GM18498 (cell line): ENCODE measurements at regions not wholly inside any gene's neighbourhood (a gene's known extent, or its start where the extent isn't known, plus 50 kb on each side); places are given as distances from the start of the nearest gene placed in this dataset.

ENCODE experiments used
- ATAC-seq: cut with Tn5 transposase; IDR thresholded peaks from one replicate; pipeline ENCODE4 v1.9.1; 2021; ENCODE audit warnings: mild to moderate bottlenecking, moderate library complexity; ENCODE audit not compliant: unreplicated experiment

DNA sequence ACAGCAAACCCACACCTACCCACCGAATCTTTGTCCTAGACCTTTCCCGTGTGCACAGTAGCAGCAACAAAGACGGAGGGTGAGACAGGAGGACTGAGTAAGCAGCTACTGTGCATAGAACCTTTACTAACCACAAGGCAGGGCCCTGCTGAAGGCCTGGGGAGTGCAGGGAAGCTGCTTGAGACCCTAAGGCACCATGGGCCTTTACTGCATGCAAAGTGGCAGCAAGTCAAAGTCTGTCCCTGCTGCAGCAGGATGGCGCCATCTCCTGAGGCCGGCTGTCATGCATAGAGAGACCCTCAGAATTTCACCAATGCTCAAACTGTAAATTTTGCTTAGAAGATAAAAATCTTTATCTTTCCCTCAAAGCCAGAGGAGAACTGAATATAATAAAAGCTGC, 610.5 kb downstream of the ACTR3B start:
- no peak for ATAC-seq

DNA sequence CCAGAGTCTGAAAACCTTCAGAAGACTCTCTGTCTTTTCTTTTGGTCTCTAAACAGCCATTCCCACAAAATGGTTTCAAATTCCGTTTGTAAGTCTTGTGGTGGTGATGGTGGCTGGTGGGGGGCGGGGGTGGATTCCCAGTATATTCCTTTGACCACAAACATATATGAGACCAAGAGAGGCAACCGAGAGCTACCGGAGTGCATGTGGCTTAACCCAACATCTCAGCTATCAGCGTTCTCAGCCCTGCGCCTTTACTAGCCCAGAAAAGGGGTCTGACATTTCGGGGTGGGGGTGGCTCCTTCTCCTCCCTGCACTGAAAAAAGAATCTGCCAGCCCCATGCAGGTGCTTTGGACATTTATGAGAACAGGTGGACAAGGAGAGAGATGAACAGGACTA, 621.1 kb downstream of the ACTR3B start:
- ATAC-seq = no peak

DNA sequence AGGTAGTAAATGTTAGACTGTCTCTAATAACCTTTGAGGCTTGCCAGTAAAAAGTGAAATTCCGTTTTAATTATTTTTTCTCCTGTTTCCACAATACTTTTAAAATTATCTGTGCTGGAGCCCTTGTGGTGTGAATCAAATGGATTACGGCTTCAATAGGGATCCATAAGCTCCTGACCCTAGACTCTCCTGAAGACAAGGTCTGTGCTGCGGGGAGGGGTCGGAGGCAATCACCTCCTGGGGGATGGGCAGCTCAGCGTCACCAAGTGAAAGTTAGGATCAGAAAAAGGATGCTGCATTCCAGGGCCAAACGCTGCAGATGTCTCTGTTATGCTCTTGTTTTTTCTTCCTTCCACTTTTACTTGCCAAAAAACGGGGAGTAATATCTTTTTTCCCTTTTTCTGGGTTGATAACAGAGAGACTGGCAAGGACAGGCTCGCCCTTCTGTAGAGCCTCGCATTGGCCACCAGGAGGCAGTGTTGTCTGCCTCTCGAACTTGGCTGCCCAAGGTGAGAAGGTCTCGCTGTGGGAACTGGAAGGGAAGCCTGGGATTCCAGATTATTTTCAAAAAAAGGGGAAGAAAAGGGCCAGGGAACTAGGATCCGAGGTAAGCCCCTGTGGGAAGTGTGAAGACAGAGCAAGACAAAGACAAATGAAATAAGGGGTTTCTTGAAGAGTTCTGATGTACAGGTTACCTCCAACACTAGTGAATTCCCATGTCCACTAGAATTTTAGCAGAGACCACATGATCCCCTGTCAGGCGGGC, 621.9 kb downstream of the ACTR3B start:
- peak; percentile 68 for ATAC-seq

DNA sequence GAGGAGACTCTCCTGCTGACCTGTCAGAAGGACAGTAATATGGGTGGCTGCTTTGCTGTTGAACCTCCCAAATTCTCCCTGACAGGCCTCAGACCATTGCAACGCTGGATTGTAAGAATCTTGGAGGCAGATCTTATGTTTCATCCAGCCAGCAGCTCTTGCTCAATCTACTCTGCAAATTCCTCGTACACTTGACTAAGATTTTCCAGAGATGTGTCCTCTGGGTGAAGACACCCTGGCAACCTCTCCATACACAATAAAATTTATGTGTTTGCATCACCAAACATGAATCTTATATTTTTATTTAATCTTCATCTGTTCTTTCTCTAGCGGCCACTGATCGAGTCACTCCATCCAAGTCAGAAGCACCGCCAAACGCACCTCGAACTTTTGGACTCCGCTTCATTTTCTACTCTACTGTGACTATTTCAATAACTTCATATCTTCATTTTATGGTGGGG, 623.1 kb downstream of the ACTR3B start:
- ATAC-seq = no peak

DNA sequence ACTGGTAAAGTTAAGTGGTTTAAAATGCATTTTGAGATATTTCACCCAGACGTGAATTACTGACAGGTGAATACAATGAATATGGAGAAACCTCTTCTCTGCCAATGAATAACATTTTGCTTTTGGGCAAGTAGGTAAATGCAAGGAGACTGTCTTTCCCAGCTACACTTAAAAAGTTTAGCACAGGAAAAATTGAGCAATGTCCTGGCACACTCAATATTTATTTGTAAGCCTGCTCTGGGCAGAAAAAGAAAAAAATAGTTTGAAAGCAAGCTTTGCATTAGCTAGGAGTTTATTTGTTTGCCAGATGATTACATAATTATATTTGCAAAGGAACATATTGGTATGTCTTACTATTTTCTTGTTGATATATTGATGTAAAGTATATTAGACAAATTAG, 624.2 kb downstream of the ACTR3B start:
- ATAC-seq = no peak

DNA sequence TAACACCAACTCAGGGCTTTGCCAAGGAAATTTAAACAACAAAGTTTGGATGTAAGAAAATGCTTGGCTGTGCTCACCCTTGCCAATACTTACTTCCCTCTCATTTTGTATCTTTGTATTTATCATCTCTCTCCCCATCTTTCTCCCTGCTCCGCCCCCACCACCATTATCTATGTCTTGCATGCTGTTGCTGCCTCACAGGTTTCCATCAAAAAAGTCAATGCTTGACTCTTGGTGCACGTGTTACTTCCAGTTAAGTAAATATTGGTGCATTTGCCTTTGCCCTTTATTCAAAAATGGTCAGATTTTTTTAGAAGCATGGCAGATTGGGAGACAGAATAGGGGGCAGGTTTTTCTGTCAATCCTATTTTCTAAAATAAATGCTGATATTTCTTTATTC, 626.0 kb downstream of the ACTR3B start:
- no peak for ATAC-seq

DNA sequence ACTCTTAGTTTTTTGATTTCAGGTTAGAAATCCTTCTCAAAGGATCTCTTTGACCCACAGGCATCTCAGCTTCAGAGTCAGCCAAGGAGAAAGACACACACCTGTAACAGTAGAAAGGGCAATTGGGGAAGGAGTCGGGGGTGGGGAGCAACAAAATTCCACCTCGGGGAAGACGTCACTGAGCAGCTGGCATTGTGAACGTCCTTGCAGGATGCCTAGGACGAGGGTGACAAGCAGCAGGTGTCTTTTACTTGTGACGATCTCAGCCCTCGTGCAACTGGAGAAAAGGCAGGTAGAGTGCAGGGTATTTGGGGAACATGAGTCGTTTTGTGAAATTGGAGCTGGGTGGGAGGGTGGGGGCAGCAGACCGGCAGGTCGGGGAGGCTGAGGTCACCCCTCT, 627.0 kb downstream of the ACTR3B start:
- no peak for ATAC-seq

DNA sequence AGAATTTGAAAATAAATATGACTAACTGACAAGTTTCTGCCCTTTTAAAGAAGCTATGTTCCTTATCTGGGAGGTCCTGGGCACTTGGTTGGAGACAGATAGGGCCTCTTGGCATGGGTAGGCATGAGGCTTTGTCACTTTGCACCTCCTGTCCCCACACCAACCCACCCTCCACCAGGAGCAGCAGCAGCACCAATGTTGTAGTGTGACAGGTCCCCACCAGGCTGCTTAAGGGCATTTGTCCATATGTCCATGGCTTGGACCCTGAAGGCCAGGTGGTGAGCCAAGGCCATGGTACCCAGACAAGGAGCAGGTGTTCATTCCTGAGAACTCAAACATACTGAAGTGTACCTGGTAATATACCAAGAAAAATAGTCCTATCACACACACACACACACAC, 629.1 kb downstream of the ACTR3B start:
- no peak for ATAC-seq

DNA sequence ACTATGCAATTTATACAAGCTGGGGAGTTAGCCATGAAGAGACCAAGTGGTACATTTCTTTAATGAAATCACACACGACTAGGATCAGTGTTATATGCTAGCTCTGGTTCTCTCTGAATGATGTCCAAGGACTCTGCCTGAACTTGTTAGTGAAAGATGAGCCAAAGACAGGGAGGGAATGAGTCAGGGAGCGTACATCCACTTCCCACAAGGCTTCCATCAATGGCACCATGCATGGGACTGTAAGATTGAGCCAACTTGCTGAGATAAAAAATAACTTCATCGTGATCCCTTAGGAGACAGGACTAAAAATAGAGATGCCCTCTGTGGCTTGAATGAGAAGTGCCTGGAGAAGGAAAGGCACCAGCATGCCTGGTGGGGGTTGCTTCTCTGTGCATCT, 629.7 kb downstream of the ACTR3B start:
- ATAC-seq = no peak

DNA sequence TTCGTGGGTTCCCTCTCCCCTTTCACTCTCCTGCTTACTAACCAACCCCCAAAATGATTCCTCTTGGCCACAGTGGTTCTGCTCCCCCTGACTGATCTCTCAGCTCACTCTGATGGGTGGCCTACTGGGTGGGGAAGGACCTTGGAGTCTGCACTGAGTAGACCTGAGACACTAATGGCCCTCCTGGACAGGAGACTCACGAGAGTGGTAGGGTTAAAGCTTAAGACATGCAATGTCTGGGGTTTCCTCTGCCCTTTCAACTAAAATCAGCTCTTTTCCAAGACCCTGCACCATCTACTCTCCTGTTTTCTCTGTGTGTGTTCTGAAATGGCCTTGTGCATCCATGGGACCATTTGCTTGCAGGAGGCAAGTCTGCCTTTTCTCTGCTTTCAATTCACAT, 631.4 kb downstream of the ACTR3B start:
- ATAC-seq = no peak

DNA sequence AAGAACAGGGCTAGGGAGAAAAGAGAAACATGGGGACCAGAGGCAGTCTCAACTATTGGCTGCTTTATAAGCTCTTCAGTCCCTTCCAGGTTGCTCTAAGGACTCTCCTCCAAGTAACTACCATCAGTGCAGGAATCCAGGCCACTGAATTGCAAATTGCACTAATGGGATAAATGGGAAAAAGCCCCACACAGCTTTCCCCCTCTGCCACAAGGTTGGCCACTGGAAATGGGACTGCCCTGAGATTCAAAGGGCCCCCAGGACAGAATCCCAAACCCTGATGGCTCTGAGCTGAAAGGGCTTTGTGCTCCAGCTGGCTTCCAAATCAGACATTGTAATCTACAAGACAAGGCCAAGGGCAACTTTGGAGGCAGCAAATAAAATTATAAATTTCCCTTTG, 633.2 kb downstream of the ACTR3B start:
- no peak for ATAC-seq

DNA sequence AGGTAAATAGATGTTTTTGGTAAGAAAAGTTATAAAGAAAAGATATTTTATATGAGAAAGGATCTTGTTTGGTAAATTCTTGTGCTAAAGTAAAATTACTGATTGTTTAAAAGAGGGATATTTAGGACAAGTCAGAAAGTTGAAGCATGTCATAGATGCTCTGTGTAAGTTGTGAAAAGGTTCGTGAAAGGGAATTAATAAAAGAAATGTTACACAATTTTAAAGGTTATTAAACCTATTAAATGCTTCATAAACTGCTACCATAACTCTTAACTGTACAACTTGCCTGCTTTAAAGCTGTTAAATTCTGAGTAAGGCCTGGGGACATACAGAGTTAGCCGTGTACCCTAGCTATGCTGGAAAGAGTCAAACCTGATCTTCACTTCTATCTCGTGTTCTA, 634.1 kb downstream of the ACTR3B start:
- ATAC-seq = no peak

DNA sequence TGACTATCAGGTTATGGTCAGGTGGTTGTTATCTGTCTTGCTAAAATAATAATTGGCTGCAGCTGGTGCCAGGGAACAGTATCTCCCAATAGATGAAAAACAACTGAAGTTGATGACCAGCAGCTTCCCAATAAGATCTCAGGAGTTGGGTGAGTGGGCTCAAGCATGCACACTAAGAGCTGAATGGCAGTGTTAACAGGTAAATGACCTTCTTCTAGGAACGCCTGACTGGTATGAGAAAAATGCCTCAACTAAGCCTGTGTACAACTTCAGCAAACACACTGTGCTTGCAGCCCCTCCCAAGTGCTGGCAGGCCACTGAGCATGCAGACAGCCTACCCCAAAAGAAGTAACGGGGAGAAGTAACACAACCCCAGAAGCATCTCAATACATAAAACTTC, 636.9 kb downstream of the ACTR3B start:
- ATAC-seq = no peak

DNA sequence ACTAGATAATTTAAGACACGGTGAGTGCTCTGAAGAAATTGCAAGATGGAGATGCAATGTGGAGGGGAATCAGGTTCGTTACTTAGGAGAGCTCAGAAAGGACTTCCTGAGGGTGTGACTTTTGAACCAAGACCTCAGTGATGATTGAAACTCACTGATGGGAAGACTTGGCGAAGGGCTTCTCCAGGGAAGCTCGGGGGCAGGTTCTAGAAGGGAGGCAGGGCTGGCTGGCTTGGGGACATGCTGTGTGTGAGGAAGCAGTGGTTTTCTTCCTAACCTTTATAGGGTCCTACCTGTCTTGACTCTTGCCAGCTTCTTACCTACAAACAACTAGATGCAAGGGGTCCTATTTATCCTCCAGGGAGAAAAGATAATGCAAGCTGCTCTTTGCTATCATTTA, 637.9 kb downstream of the ACTR3B start:
- ATAC-seq = no peak

DNA sequence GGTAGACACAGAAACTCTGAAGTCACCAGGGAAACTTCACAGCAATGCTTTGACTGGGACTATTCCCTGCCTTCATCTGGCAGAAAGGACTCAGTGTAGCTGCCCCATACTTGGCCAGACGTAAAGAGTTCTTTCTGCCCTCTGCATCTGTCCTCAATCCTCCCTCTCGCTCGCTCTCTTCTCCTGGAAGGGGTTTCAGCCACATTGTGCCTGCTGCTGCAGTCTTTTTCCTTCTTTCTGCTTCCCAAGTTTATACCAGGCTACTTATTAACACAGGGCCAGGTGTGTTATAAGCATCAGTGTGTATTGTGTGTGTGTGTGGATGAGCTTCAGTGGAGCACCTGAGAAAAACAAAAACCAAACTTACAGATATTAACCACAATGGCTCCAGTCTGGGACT, 638.4 kb downstream of the ACTR3B start:
- no peak for ATAC-seq

DNA sequence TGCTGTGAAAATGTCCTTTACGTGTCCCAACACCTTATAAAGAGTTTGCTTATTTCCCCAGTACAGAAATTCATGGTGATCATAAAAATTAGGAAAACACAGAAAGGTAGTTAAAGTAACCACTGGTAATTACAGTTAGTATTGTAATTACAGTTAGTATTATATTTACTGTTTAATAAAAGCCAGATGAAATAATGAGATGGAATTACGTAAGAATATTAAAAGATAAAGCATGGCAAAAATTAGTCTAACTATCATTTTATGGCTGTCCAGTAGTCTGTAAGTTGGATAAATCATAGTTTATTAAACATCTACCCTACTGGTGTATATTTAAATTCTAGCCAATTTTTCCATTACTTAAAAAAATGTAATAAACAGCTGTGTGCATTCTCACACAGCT, 638.8 kb downstream of the ACTR3B start:
- no peak for ATAC-seq

DNA sequence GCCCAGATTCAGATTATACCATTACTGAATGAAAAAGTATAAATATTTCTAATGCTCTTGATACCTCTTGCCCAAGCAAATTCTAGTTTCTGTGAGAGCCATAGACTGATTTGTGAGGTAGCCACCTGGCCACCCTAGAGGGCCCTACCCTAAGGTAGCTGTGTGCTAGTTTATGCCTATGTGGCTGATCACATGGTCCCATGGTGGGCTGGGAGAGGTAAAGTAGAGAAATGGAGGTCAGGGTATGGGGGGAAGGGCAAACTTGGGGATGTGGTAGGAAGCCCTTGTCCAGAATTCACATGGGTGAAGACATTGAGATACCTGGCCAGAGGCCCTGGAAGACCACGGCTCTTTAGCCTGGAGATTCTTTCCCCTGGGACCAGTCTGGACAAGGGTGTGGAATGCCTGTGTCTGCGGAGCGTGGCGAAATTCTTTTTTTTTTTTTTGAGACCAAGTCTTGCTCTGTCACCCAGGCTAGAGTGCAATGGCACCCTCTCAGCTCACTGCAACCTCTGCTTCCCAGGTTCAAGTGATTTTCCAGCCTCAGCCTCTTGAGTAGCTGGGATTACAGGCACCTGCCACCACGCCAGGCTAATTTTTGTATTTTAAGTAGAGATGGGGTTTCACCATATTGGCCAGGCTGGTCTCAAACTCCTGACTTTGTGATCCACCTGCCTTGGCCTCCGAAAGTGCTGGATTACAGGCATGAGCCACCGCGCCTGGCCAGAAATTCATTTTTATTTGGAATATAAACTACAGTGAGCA, 639.4 kb downstream of the ACTR3B start:
- no peak for ATAC-seq

DNA sequence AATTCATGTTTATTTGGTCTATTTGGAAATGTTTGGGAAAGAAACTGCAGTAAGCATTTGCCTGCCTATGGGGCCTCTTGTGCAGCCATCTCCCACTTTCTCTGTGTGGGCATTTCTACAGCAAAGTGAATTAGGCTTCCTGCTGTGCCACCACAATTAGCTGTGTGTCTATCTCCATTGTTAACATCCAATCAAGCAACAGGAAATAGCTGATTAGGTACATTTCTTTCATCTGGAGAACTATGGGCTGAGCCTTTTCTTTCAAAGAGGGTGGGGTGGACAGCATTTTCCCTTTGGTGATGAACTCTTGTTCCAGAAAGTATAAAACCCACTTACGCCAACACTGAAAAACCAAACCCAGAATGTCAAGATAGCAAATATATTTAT, 640.0 kb downstream of the ACTR3B start:
- ATAC-seq = no peak

DNA sequence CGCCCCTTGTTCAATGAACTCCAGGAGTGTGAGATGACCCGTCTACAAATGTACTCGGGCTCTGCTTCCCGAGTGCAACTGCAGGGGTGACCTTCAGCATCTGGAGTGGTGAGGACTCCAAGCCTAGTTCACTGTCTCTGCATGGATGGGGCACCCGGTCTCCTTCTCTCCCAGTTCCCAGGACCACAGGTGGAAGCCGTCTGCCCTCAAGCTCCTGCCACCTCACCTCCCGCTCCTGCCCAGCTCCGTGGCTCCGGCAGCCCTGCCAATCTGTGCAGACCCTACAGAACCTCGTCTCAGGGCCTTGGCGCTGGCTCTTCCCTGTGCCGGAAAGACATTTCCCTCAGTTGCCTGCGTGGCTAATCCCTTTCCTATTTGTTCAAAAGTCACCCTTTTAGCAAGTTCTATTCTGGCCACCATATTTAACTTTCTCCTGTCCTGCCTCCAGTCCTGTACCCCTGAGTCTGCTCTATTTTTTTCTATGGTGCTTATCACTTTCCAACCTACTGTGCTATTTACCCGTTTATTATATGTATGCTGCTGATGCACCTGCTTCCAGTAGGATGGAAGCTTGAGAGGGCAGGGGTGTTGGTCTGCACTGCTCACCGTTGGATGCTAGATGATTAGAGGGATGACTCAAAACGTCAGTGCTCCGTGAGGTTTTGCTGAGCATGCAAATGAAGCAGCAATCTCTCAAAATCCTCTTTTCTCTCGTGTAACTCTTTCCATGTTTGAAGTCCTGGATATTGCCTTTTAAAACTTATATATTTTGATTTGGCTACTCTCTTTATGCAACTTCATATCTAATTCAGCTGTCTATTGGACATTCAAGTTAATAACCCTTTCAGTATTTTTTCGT, 641.4 kb downstream of the ACTR3B start:
- no peak for ATAC-seq

DNA sequence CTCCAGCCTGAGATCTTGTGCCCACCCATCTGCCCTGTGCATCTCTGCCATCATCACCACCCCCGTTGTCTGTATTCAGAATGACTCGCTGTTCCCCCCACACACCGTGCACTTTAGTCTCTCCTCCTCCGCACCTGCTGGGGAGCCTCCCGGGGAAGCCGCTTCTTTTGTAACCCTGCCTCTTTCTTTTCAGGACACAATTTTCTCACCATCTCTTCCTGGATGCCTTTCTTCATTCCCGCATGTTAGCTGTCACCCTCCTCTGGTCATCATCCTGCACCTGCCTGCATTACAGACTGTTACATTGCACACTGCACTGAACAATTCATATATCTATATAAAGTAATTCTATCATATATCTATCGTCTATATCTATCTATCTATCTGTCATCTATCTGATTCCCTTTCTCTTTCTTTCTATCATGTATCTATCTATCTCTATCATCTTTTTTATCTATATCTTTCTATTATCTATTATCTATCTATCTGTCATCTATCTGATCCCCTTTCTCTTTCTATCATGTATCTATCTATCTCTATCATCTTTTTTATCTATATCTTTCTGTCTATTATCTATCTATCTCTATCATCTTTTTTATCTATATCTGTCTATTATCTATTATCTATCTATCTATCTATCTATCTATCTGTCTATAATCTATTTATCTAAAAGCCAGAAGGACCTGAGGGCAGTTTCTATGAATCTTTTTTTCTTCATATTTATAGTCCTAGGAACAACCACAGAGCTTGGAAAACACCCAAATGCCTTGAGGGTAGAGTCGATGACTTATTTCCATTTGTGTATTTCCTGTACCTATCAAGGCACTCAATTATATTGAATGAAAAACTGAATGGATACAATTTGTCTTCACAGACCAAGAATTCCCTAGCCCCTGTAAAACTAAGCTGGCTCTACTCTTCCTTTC, 642.5 kb downstream of the ACTR3B start:
- ATAC-seq = no peak
